Putamen (tissue), 1 donor: ENCODE measurements at regions not wholly inside any gene's neighbourhood (a gene's known extent, or its start where the extent isn't known, plus 50 kb on each side); places are given as distances from the start of the nearest gene placed in this dataset.
"Not testable (repeated sequence)": the region's sequence is repeated elsewhere in the genome, so short reads cannot be mapped to it uniquely, and the experiment has no call there.

ENCODE experiments used
- DNase-seq: peaks from one replicate; pipeline ENCODE4 v3.0.0-alpha.2; 2016; ENCODE audit warnings: low spot score

GRCh38 chr2:193201583-193201982, 1006.9 kb upstream of the TMEFF2 start:
- DNase-seq: no peak

GRCh38 chr2:193199322-193199721, 1004.6 kb upstream of the TMEFF2 start:
- DNase-seq: no peak

GRCh38 chr2:193187816-193188215, 993.1 kb upstream of the TMEFF2 start:
- no peak for DNase-seq

- DNase-seq: not testable (repeated sequence)
Measured at GRCh38 chr2:193170981-193171380, 976.2 kb upstream of the TMEFF2 start.

- no peak for DNase-seq
Measured at GRCh38 chr2:193156480-193156879, 961.7 kb upstream of the TMEFF2 start.

- DNase-seq: no peak
Measured at GRCh38 chr2:193154076-193154475, 959.3 kb upstream of the TMEFF2 start.

GRCh38 chr2:193153576-193153975, 958.8 kb upstream of the TMEFF2 start:
- no peak for DNase-seq

GRCh38 chr2:193142467-193142866, 947.7 kb upstream of the TMEFF2 start:
- DNase-seq: not testable (repeated sequence)

- no peak for DNase-seq
Measured at GRCh38 chr2:193141998-193142397, 947.3 kb upstream of the TMEFF2 start.

GRCh38 chr2:193140895-193141294, 946.2 kb upstream of the TMEFF2 start:
- DNase-seq: not testable (repeated sequence)

GRCh38 chr2:193124815-193125214, 930.1 kb upstream of the TMEFF2 start:
- no peak for DNase-seq

GRCh38 chr2:193114827-193115226, 920.1 kb upstream of the TMEFF2 start:
- no peak for DNase-seq

- no peak for DNase-seq
Measured at GRCh38 chr2:193112986-193113385, 918.3 kb upstream of the TMEFF2 start.

- no peak for DNase-seq
Measured at GRCh38 chr2:193103064-193103463, 908.3 kb upstream of the TMEFF2 start.

- no peak for DNase-seq
Measured at GRCh38 chr2:193101591-193101990, 906.9 kb upstream of the TMEFF2 start.

GRCh38 chr2:193088026-193088425, 893.3 kb upstream of the TMEFF2 start:
- DNase-seq: no peak

- DNase-seq: no peak
Measured at GRCh38 chr2:193076995-193077394, 882.3 kb upstream of the TMEFF2 start.

- DNase-seq: no peak
Measured at GRCh38 chr2:193074933-193075332, 880.2 kb upstream of the TMEFF2 start.

GRCh38 chr2:193072647-193073046, 877.9 kb upstream of the TMEFF2 start:
- no peak for DNase-seq

GRCh38 chr2:193025556-193025955, 830.8 kb upstream of the TMEFF2 start:
- not testable (repeated sequence) for DNase-seq

- DNase-seq: no peak
Measured at GRCh38 chr2:193024791-193025190, 830.1 kb upstream of the TMEFF2 start.

- no peak for DNase-seq
Measured at GRCh38 chr2:193011870-193012269, 817.1 kb upstream of the TMEFF2 start.

- DNase-seq: no peak
Measured at GRCh38 chr2:192993059-192993458, 798.3 kb upstream of the TMEFF2 start.

GRCh38 chr2:192983173-192983572, 788.4 kb upstream of the TMEFF2 start:
- no peak for DNase-seq

- DNase-seq: no peak
Measured at GRCh38 chr2:192978395-192978794, 783.7 kb upstream of the TMEFF2 start.
